NOMO-1 treated with DMSO at 0.1 percent for 48 hours (cell line): ENCODE measurements at regions not wholly inside any gene's neighbourhood (a gene's known extent, or its start where the extent isn't known, plus 50 kb on each side); places are given as distances from the start of the nearest gene placed in this dataset.
"Not testable (repeated sequence)": the region's sequence is repeated elsewhere in the genome, so short reads cannot be mapped to it uniquely, and the experiment has no call there.

Source experiments
- DNase-seq: peaks from one replicate; lab custom pipeline; 2025; ENCODE audit not compliant: unreplicated experiment; lab: John Stamatoyannopoulos, UW

DNA sequence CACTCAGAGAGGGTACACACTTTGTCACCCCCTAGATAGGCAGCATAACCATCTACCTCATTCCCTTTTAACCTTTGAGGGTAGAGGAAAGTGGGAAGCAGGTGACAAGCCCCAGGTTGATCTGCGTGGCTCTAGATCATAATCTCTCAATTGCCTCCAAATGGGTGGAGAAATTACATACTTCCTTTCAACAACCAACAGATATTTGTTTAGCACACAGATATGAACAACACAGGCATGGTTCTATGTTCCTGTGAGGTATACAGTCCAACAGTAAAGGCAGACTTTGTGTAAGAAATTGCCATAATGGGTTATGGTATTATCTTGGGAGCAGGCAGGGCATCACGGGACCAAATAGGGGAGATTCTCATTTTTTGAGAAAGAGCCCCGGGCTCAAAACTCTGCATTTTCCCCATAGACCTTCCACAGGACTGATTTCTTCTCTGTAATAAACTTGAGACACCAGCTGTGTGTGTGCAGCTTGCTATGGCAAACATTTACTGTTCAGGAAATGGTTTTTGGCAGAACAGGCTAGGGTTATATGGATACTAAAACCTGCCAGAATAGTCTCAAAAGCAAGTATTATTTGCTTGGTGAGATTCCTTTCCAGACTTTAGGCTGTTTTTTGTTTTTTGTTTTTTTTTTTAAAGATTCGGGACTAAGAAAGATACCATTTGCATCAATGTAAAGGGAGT lies 126.2 kb downstream of the CD164 start:
- DNase-seq = no peak

GRCh38 chr6:109255087-109255486 lies 127.2 kb downstream of the CD164 start:
- no peak for DNase-seq

- no peak for DNase-seq
Observed at GRCh38 chr6:109253366-109253765, 128.9 kb downstream of the CD164 start.

- DNase-seq = no peak
Observed at GRCh38 chr6:109252261-109253041, 129.8 kb downstream of the CD164 start.

- no peak for DNase-seq
Observed at GRCh38 chr6:109251839-109252238, 130.4 kb downstream of the CD164 start.

GRCh38 chr6:109250544-109251156 lies 131.6 kb downstream of the CD164 start:
- DNase-seq = not testable (repeated sequence)

GRCh38 chr6:109243863-109244825 lies 138.1 kb downstream of the CD164 start:
- DNase-seq = peak; percentile 16

DNA sequence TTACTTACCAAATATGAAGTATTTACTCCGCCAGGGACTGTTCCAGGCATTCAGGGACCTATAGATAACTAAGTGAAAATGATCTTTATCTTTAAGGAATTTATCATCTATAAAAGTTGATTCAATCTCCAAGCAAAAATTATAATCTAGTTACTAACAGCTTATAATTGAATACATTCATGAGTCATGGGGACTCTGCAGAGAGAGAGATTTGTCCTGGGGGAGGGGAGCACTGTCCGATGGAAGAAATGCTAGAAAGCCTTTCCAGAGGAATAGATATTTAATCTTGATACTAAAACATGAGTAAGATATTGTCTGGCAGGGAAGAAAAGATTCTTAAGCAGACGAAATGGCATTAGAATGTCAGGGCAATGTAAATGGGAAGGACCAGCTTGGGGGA lies 139.3 kb downstream of the CD164 start:
- no peak for DNase-seq

DNA sequence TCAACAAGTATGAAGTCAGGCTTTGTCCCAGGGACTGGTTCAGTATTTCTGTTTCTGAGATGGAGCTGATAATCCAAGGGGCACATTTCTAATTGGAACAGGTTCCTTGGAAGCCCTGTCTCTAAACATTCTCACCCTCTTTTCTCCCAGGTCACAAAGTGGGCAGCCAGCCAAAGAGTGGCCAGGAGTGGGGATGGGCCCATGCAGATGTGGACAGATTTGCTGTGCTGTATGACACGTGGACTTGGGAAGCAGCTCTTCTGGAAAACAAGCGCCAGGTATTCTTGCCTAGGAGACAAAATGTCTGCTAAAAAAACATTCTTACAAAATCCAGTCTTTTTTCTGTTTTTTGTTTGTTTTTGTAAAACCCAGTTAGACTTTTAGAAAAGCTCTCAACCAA lies 140.2 kb downstream of the CD164 start:
- no peak for DNase-seq

DNA sequence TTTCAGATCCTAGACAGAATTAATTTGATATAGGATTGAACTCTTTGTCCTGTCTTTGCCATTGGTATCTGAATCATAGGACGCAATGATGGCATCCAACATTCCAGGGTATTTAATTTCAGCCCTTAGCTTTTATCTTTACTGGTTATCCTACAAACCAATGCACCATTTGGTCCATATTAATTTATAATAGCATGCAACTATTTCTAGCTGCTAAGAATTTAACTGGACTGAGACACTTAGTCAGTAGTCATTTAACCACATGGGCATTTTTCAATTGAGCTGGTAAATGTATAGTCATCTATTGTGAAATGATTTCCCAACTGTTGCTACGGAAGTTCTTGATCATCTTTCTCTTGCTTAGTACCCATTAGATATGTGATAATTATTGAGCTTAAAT lies 141.1 kb downstream of the CD164 start:
- DNase-seq = peak; percentile 89

DNA sequence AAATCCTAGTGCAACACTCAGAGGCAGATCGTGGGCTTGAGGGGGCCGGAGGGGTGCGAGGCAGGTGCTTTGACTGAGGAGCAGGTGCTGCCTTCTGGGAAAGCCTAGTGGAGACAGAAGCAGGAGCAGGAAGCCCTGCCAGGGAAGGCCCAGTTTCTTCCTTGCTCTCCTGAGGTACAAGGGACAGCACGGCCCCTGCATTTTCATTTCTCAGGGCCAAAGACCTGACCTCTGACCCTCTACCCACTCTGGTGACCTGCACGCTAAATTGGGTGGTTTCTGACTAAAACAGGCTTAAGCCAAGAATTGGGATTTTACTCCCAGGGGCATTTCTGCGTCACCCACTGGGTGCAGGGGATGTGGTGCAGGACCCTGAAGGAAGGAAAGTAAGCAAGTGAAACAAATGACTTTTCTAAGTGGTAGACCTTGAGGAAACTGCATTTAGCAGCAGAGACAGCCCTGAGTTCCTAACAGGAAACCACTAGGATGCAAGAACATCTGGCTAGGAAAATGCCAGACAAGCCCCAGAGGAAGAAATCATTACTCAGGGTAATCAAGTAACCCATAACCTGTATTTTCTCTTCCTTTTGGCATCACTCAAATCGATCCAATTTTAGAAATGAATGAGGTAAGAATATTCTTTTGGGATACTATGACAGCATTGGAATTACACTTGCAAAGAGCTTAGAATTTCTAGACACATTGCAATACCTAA lies 141.7 kb downstream of the CD164 start:
- no peak for DNase-seq

- DNase-seq = no peak
Observed at GRCh38 chr6:109239651-109240321, 142.5 kb downstream of the CD164 start.

- DNase-seq = peak; percentile 56
Observed at GRCh38 chr6:109239160-109239559, 143.1 kb downstream of the CD164 start.

DNA sequence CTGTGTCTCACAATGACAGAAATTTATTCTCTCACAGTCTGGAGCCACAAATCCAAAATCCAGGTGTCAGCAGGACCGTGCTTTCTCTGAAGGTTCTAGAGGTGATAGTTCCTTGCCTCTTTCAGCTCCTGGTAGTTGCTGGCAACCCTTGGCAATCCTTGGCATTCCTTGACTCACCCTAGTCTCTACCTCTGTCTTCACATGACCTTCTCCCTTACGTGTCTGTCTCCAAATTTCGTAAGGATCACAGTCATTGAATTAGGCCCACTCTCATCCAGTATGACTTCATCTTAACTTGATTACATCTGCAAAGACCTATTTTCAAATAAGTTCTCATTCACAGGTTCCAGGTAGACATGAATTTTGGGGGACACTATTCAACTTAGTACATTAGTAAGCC lies 143.1 kb downstream of the CEP57L1 start:
- no peak for DNase-seq

DNA sequence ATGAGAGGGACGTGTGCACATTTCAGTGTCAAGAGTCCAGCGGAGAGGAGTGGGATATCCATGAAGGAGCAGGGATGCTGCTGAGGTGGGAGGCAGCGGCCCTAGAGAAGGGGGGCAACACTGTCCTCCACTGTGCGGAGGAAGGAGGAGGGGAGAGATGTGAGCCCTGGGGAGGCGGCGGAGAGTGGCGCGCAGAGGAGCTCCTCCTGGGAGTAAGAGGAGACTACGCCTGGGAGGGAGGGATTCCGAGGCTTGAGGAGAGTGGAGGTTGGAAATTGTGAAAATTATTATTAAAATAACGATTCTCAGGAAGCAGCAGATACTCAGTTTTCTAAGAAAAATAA lies 142.7 kb downstream of the CEP57L1 start:
- DNase-seq = no peak

GRCh38 chr6:109237077-109237985 lies 142.0 kb downstream of the CEP57L1 start:
- peak; percentile 96 for DNase-seq

DNA sequence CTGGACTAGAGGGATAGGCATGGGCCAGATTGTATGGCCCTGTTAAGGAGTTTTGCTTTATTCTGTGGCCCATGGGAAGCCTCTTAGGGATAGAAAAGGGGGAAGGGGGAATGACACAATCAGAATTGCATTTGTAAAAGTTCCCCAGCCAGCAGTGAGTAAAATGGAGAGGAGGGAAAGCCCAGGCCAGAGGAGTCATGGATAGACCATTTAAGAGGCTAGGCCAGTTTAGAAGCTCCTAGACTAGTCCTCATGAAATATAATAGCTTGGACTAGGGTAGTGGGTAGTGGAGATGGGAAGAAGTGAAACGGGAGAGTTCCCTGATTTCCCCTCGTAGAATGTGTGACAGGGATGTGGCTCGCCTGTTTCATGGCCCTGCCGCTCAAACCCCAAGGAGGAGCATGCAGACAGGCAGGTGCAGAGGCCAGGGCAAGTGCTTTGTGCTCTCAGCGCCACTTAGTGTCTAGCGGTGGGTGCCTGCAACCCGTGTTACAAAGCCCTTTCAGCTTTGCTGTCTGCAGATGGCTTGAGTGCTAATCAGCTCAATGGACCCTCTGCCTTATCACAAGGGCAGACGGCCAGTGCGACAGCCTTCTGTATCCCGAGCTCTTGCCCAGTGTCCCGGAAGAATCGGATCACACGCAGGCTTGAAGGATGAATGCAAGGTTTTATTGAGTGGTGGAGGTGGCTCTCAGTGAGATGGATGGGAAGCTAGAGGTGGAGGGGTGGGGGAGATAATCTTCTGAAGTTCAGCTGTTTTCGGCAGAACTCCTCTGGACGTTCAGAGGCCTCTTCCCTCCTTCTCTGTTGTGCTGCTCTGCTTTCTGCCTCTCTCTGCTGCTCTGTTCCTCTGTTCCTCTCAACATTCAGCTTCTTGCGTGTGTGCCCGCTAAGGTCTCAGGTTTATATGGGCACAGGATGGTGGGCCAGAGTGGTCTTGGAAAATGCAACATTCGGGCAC lies 141.1 kb downstream of the CEP57L1 start:
- DNase-seq = peak; percentile 74
